Nephron progenitor cell (in vitro differentiated cells): ENCODE measurements at regions not wholly inside any gene's neighbourhood (a gene's known extent, or its start where the extent isn't known, plus 50 kb on each side); places are given as distances from the start of the nearest gene placed in this dataset.

ENCODE experiments used
- DNase-seq: peaks from one replicate; pipeline ENCODE4 v3.0.0; 2021
- H3K27ac Mint-ChIP-seq: 2 replicates; pipeline ENCODE4 v1.8.0; 2021; ENCODE audit warnings: mild to moderate bottlenecking, moderate library complexity, mixed read lengths
- H3K27me3 Mint-ChIP-seq: 2 replicates; pipeline ENCODE4 v1.8.0; 2021; ENCODE audit warnings: mild to moderate bottlenecking, low read depth, mixed read lengths; ENCODE audit not compliant: poor library complexity
- H3K36me3 Mint-ChIP-seq: 2 replicates; pipeline ENCODE4 v1.8.0; 2021; ENCODE audit warnings: low read depth, mixed read lengths
- H3K4me1 Mint-ChIP-seq: 2 replicates; pipeline ENCODE4 v1.8.0; 2021; ENCODE audit warnings: mixed read lengths
- H3K4me3 Mint-ChIP-seq: 2 replicates; pipeline ENCODE4 v1.8.0; 2021; ENCODE audit warnings: mild to moderate bottlenecking, moderate library complexity, mixed read lengths
- H3K9me3 Mint-ChIP-seq: 2 replicates; pipeline ENCODE4 v1.8.0; 2021; ENCODE audit warnings: mild to moderate bottlenecking, moderate library complexity, mixed read lengths
- CTCF ChIP-seq: fragments of 200-600 bp; sonication (generic); IDR thresholded peaks from 2 replicates; pipeline ENCODE4 v1.5.0; 2021; ENCODE audit warnings: antibody characterized with exemption

DNA sequence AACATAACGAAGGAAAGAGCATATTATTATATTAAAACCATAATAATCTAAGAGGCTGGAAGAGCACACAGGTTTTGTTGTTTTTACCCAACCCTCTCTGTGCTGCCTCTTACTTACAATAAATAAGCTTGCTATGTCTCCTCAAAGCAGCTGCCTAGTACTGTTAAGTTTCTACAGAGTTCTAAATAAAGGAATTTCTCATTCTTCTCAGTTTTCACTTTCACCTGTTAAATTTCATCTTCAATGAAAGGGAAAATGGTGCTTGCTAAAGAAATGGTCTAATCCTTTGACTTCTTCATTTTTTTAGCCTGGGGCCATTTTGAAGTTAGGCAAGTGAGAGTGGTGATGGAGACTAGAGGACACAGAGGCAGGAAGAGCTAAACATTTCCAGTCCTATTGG, 396.1 kb downstream of the MAN2A1 start:
- peaks cover 3% of the 10 kb centered on the region for H3K27me3 Mint-ChIP-seq
- H3K27ac Mint-ChIP-seq = no peak overlapping the region
- no peak overlapping the region for H3K4me3 Mint-ChIP-seq
- no peaks in the 10 kb centered on the region for H3K9me3 Mint-ChIP-seq
- no peak for TF ChIP-seq CTCF
- H3K4me1 Mint-ChIP-seq = no peaks in the 10 kb centered on the region
- H3K36me3 Mint-ChIP-seq = no peaks in the 10 kb centered on the region
- no peak for DNase-seq

DNA sequence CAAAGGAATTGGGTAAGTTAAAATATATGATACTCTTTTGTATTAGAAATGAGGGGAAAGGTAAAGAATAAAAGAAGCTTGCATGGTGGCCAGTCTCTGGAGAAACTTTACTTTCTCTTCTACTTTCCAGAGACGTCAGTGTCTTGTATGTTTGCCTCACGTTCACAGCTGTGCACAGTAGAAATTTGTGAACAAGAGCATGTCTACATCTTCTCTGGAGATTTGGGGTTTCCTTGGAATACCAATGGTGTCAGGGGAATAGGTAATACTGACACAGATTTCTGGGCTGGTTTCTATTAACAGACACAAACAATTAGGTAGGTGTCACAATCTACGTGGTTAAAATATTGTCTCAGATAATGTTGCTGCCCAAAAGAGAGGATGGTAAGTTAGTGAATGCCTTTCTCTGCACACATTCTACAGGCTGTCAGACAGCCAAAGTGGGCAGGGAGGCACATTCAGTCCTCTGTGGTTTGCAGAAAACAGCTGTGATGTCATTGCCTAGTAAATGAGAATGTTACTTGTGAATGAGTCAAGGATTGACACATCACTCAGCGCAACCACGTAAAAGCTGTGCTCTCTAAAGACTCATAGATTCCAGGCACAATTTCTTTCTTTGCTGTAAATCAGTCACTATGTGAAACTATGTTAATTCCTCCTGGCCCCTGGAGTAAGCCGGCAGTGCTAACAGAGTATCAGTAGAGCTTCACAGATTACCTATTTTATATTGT, 397.1 kb downstream of the MAN2A1 start:
- no peak for DNase-seq
- Mint-ChIP-seq H3K27ac (no peak overlapping the region), H3K27me3 (peaks cover 3% of the 10 kb centered on the region), H3K4me3 (no peak overlapping the region), H3K4me1 (no peaks in the 10 kb centered on the region), H3K9me3 (no peaks in the 10 kb centered on the region), H3K36me3 (no peaks in the 10 kb centered on the region)
- no peak for TF ChIP-seq CTCF

GRCh38 chr5:110087829-110088228, 398.1 kb downstream of the MAN2A1 start:
- Mint-ChIP-seq H3K27ac (no peak overlapping the region), H3K36me3 (no peaks in the 10 kb centered on the region), H3K4me1 (no peaks in the 10 kb centered on the region), H3K9me3 (no peaks in the 10 kb centered on the region), H3K27me3 (peaks cover 3% of the 10 kb centered on the region), H3K4me3 (no peak overlapping the region)
- no peak for TF ChIP-seq CTCF
- DNase-seq = no peak

DNA sequence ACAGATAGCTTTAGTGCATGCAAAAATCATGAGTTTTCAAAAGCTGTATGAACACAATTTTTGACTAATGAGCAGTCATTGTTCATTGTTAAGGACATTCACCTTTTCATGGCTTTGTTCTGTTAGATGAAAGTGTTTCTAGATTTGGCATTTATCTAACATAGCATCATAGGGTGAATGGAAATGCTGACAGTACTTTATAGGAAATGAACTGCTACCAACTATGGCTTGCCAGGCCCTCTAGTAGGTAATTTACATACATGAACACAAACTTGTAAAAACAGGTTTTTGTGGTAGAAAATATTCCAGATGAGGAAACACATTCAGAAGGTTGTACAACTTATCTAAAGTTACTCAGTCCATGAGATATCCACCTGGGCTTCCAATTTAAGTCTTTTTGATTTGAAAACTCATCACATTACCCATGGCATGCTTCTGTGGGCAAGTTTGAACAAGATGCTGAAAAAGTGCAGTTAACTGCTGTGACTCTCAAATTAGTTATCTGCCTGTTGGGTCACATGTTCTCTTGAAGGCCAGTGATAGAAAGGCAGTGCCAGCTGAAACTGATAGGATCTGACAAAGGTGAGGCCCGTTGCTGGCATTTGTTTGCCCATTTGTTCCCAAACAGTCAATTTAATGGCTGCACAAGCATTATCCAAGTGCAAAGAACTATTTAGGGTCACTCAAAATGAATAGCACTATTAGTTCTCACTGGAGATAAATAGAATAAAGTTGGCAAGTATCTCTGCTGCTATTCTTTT, 399.1 kb downstream of the MAN2A1 start:
- no peak for TF ChIP-seq CTCF
- H3K36me3 Mint-ChIP-seq = no peaks in the 10 kb centered on the region

GRCh38 chr5:110092955-110093785, 403.4 kb downstream of the MAN2A1 start:
- TF ChIP-seq CTCF = no peak
- H3K27me3 Mint-ChIP-seq = no peaks in the 10 kb centered on the region
- DNase-seq = no peak
- no peaks in the 10 kb centered on the region for H3K9me3 Mint-ChIP-seq
- no peaks in the 10 kb centered on the region for H3K36me3 Mint-ChIP-seq
- H3K4me1 Mint-ChIP-seq = no peaks in the 10 kb centered on the region
- H3K27ac Mint-ChIP-seq = no peak overlapping the region
- H3K4me3 Mint-ChIP-seq = no peak overlapping the region

More for the DNA sequence above, 399.1 kb downstream of the MAN2A1 start:
- H3K4me1 Mint-ChIP-seq = no peaks in the 10 kb centered on the region
- no peak overlapping the region for H3K4me3 Mint-ChIP-seq
- no peaks in the 10 kb centered on the region for H3K9me3 Mint-ChIP-seq
- DNase-seq = no peak
- no peak overlapping the region for H3K27ac Mint-ChIP-seq
- H3K27me3 Mint-ChIP-seq = peaks cover 3% of the 10 kb centered on the region
